GM21390 (cell line): ENCODE measurements at regions not wholly inside any gene's neighbourhood (a gene's known extent, or its start where the extent isn't known, plus 50 kb on each side); places are given as distances from the start of the nearest gene placed in this dataset.

Experiments
- ATAC-seq: cut with Tn5 transposase; IDR thresholded peaks from one replicate; pipeline ENCODE4 v1.9.1; 2021; ENCODE audit not compliant: unreplicated experiment

DNA sequence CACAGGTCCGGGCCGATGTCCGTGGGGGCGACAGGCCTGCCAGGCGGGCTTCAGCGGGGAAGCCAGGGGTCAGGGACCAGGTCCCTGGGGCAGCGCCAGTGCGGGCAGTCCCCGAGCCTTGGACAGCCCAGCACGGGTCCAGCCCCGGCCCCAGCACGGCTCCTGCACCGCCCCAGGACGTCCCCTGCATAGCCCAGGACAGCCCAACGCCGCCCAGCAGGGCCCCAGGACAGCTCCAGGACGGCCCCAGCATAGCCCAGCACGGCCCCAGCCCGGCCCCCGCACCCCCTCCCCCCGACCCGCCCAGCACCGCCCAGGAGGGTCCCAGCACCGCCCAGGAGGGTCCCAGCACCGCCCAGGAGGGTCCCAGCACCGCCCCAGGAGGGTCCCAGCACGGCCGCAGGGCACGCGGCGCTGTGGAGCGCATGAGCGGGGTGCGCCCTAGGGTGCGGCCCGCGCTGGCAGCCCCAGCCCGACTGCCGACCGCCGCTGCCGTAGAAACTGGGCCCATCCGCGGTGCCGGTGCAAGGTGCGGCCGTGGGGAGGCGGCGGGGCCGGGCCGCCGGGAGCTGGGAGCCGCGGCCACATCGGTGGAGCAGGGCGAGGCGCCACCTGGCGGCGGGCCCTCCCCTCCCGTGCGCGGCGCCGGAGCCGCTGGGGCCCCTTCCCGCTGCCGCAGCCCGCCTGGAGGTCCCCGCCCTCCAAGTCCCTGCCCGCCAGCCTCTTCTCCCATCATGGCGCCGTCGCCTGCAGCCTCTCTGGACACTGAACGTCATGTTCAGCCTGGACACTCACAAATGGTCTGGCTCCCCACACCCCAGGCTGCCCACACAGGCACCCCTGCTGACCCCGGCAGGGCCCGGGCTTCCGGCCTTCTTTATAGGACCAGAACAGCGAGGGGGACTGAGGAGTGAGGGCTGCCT lies 106.8 kb upstream of the NKX1-1 start:
- no peak for ATAC-seq

DNA sequence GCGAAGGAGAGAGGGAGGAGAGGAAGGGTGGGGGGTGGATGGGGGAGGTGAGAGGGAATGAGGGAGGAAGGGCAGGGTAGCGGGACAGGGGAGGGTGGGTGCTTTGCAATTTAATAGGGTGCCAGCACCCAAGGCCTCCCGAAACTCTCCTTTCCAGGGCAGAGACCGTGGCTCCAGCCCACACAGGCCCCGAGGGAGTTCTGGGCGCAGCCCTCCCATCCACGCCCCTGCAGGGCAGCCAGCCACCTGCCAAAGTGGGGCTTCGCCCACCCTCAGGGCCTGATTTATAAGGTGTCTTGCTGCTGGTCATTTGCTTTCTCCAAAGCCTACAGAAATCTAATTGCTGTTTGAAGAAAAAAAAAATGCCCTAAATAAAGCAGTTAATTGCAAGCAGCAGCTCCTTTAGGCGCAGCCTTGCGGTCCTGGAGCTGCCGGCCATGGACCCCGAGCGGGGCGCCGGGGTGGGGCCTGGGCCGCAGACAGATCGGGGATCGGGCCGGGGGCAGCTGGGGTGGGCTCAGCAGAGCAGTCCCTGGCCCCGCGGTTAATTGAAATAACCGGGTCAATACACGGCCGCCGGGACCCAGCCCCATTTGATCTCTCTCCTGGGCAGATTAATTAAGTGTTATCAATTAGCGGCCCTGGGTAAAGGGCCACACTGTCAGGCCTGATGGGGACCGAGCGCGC lies 106.0 kb upstream of the NKX1-1 start:
- no peak for ATAC-seq

DNA sequence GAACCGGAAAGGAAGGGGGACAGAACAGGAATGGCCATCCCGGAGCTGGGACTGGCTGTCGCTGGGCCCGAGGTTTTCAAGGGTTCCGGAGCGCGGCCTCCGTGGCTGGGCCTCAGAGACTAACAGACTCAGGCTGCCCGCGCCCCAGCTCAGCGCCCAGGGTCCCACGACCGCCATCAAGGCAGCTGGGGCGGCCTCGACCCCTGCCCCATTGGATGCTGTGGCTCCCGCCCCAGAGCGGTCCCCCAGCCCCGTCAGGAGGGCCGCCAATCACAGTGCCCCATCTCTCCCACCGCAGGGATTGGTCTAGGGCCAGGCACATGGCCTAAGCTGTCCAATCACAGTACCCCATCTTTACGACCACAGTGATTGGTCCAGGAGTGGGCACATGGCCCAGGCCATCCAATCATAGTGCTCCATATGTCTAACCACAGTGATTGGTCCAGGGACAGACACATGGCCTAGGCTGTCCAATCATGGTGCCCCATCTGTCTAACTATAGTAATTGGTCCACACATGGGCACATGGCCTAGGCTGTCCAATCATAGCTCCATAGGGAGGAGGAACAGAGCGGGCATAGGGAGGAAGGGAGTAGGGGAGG lies 105.3 kb upstream of the NKX1-1 start:
- ATAC-seq, result no peak

DNA sequence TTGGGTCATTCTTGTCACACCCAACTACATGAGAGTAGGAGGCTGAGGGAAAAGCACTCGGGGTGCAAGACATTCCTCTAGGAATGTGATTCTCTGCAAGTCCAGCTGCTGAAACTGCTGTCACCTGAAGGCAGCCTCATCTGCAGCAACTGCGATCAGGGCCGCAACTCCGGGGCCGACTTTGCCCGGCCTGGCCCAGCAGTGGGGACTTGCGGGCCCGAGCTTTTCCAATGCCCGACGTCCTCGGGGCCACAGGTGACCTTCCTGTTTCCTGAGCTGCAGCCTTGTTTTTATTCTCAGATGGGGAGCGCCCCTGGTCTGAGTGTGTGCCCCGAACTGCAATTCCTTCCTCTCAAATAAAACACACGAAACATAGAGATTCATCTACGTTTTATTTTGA lies 104.7 kb upstream of the NKX1-1 start:
- ATAC-seq, result no peak

GRCh38 chr4:1509366-1509765 lies 103.1 kb upstream of the NKX1-1 start:
- ATAC-seq, result no peak

DNA sequence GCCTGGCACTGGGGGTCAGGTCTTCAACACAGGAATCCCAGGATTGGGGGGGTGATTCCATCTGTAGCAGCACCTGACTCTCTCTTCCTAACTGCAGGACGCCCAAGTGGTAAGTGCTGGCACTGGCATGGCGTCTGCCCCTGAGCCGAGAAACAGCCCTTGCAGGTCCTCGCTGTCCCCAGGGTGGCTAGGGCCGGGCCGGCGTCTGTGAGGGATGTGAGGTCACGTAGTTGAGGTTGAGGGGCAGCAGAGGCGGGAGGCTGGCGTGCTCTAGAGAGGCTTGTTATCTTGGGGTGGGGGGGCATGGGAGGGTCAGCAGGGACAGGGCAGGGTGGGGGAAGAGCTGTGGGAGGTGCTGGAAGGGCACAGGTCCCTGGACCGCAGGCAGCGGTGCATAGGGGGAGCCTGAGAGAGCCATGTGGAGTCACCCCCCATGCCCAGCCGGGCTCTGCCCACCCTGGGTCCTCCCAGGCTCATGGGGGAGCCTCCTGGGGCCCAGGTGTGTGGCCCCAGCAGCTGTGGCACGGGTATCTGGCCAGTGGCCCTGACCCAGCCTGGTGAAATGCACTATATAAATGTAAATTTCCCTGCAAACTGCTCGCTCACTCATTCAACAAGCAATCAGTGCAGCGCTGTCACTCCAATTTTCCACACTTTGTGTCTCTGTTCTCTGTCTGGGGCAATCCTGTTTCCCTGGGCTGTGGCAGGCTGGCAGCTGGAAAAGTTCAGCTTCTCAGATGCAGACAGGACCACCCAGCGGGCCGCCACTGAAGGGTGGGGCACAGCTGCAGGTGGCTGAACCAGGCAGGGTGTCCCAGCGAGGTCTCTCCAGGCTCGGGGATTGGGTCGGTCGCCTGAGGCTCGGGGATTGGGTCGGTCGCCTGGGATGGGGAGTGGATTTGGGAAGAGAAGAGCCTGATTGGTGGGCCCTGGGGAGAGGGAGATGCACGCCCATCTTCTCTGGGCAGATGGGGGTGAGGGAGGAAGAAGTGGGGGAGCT lies 102.2 kb upstream of the NKX1-1 start:
- ATAC-seq, result no peak

GRCh38 chr4:1506956-1507721 lies 100.9 kb upstream of the NKX1-1 start:
- ATAC-seq, result no peak

- ATAC-seq, result no peak
These were observed 99.5 kb upstream of the NKX1-1 start for GRCh38 chr4:1505511-1506460.

GRCh38 chr4:1504595-1505500 lies 98.6 kb upstream of the NKX1-1 start:
- ATAC-seq, result no peak

- no peak for ATAC-seq
These were observed 97.6 kb upstream of the NKX1-1 start for GRCh38 chr4:1503583-1504471.

DNA sequence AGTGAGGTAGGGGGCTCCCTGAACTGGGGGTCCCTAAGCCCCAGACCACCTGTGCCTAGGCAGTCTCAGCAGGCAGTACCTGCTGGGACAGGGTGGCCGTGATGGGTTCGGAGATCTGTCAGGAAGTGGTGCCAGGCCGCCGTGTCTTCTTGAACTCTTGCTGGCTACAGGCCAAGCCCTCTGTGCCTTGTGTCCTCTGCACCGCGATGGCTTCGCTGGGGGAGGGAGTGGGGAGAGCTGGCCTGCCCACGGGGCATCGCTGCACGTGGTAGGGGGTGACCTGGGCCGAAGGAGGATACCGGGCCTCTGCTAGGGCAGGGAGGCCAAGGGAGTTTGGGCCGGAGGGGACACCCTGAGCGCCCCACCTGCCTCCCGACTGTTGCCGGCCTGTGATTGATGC lies 96.7 kb upstream of the NKX1-1 start:
- no peak for ATAC-seq

GRCh38 chr4:1502501-1502886 lies 96.3 kb upstream of the NKX1-1 start:
- no peak for ATAC-seq

GRCh38 chr4:1501754-1502500 lies 95.7 kb upstream of the NKX1-1 start:
- no peak for ATAC-seq

- no peak for ATAC-seq
These were observed 94.9 kb upstream of the NKX1-1 start for GRCh38 chr4:1500966-1501753.

- ATAC-seq, result no peak
These were observed 94.2 kb upstream of the NKX1-1 start for GRCh38 chr4:1500231-1500965.
